Caco-2 (cell line): ENCODE measurements at regions not wholly inside any gene's neighbourhood (a gene's known extent, or its start where the extent isn't known, plus 50 kb on each side); places are given as distances from the start of the nearest gene placed in this dataset.

Experiments
- BruUV-seq: library from RNA; stranded (reverse); fragments of 400-500 nt; replicated peaks from 2 replicates; lab custom pipeline; 2021; lab: Mats Ljungman, UMichigan
- CTCF ChIA-PET: fragments of 300-600 bp; sonication (Branson Sonifier 250); formaldehyde crosslinking; loops from one replicate; lab custom pipeline; 2022; ENCODE audit warnings: antibody characterized with exemption; lab: Charles Lee
- POLR2A ChIA-PET: fragments of 300-600 bp; sonication (Branson Sonifier 250); formaldehyde crosslinking; loops from one replicate; lab custom pipeline; 2022; ENCODE audit warnings: antibody characterized with exemption; lab: Charles Lee
- DNase-seq, 2 experiments: peaks; one replicate each; pipeline versions ENCODE4 v3.0.0 to v3.0.0-alpha.2; 2020 to 2022
- H3K27me3 ChIP-seq: replicated peaks from 2 replicates; pipeline ENCODE4 v1.6.0; 2011; ENCODE audit warnings: low read length; ENCODE audit not compliant: control insufficient read depth, insufficient read depth
- H3K36me3 ChIP-seq: 2 replicates; pipeline ENCODE4 v1.5.1; 2011; ENCODE audit warnings: low read length; ENCODE audit not compliant: control insufficient read depth, insufficient read depth
- H3K4me1 ChIP-seq: fragments of 250-450 bp; sonication (Bioruptor Pico); 2 replicates; pipeline ENCODE4 v1.5.1; 2020; ENCODE audit warnings: mild to moderate bottlenecking
- H3K4me3 ChIP-seq: 2 replicates; pipeline ENCODE4 v1.5.1; 2011; ENCODE audit warnings: low read depth, mild to moderate bottlenecking, control low read depth, low read length
- H3K9me3 ChIP-seq: fragments of 250-450 bp; sonication (Bioruptor Pico); 2 replicates; pipeline ENCODE4 v1.5.1; 2020; ENCODE audit warnings: mild to moderate bottlenecking, moderate library complexity
- H3K27ac Mint-ChIP-seq: one replicate; pipeline ENCODE4 v1.8.0; 2022; ENCODE audit warnings: mixed read lengths; ENCODE audit not compliant: unreplicated experiment
- H3K27me3 Mint-ChIP-seq: one replicate; pipeline ENCODE4 v1.8.0; 2022; ENCODE audit warnings: mixed read lengths; ENCODE audit not compliant: insufficient read depth, unreplicated experiment
- H3K36me3 Mint-ChIP-seq: one replicate; pipeline ENCODE4 v1.8.0; 2022; ENCODE audit warnings: mild to moderate bottlenecking, mixed read lengths; ENCODE audit not compliant: insufficient read depth, unreplicated experiment
- H3K4me1 Mint-ChIP-seq: one replicate; pipeline ENCODE4 v1.8.0; 2022; ENCODE audit warnings: low read depth, mixed read lengths; ENCODE audit not compliant: unreplicated experiment
- H3K4me3 Mint-ChIP-seq: one replicate; pipeline ENCODE4 v1.8.0; 2022; ENCODE audit warnings: mild to moderate bottlenecking, moderate library complexity, mixed read lengths; ENCODE audit not compliant: unreplicated experiment
- H3K9me3 Mint-ChIP-seq: one replicate; pipeline ENCODE4 v1.8.0; 2022; ENCODE audit warnings: mixed read lengths; ENCODE audit not compliant: unreplicated experiment
- CTCF ChIP-seq, 2 experiments: fragments of 200-600 bp in 1 of 2; IDR thresholded peaks; 1 replicate in 1 of 2; 2 replicates in 1 of 2; pipeline versions ENCODE4 v1.5.1 to v1.8.0; 2011 to 2022; ENCODE audit warnings: antibody characterized with exemption in 1 of 2, control low read depth in 1 of 2, inconsistent platforms in 1 of 2, low read depth in 1 of 2, low read length in 1 of 2, mild to moderate bottlenecking in 1 of 2, moderate library complexity in 1 of 2; ENCODE audit not compliant: insufficient read depth in 1 of 2, severe bottlenecking in 1 of 2, unreplicated experiment in 1 of 2
- intact Hi-C: fragments of 100-400 bp; cut with micrococcal nuclease; formaldehyde crosslinking; loops from one replicate; pipeline ENCODE4 v1.10.0; 2022; ENCODE audit not compliant: unreplicated experiment

DNA sequence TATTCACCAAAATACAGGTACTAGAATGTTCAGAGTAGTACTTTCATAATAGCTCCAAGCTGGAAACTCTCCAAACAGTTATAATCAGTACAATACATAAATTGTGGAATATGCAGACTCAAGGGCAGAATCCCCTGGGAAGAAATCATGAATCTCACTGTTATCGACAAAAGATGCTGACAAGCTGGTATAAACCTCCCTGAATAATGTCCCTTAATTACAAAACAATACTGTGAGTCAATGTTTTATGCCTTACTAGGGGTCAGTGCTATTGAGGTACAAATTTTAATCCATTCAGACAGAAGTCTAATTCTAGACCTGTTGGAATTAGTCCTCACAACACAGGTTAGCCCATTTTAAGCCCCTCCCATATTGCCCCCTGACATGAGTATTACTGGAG, 532.3 kb downstream of the DTWD2 start:
- Histone ChIP-seq H3K27me3 (no peaks in the 10 kb centered on the region; the same call in 1 of the 2 replicates), H3K4me1 (no peaks in the 10 kb centered on the region), H3K36me3 (no peaks in the 10 kb centered on the region), H3K4me3 (no peak overlapping the region), H3K9me3 (0 out of 2 replicates have a peak, but pooled peaks cover 3% of the 10 kb centered on the region)
- BruUV-seq: no TSS peak
- Mint-ChIP-seq H3K27me3 (no peaks in the 10 kb centered on the region), H3K4me1 (no peaks in the 10 kb centered on the region), H3K4me3 (no peak overlapping the region), H3K36me3 (no peaks in the 10 kb centered on the region), H3K9me3 (no peaks in the 10 kb centered on the region), H3K27ac (no peak overlapping the region)
- no peak for DNase-seq
- TF ChIP-seq CTCF (IDR thresholded peaks at IDR 0.05; ENCODE audit: insufficient read depth in 1 of 2, low read depth in 1 of 2, low read length in 1 of 2, severe bottlenecking in 1 of 2, unreplicated experiment in 1 of 2): no peak
- intact Hi-C loops: no loop called here
- CTCF ChIA-PET: no interaction called here
- POLR2A ChIA-PET: no interaction called here

GRCh38 chr5:118451697-118452247, 536.6 kb downstream of the DTWD2 start:
- ChIA-PET POLR2A (no interaction called here), CTCF (no interaction called here)
- Histone ChIP-seq H3K4me1 (no peaks in the 10 kb centered on the region), H3K4me3 (no peak overlapping the region), H3K36me3 (no peaks in the 10 kb centered on the region), H3K9me3 (0 out of 2 replicates have a peak, but pooled peaks cover 3% of the 10 kb centered on the region), H3K27me3 (no peaks in the 10 kb centered on the region)
- H3K9me3 Mint-ChIP-seq: no peaks in the 10 kb centered on the region
- BruUV-seq: no TSS peak
- no peak overlapping the region for H3K4me3 Mint-ChIP-seq
- no peaks in the 10 kb centered on the region for H3K36me3 Mint-ChIP-seq
- no peaks in the 10 kb centered on the region for H3K27me3 Mint-ChIP-seq
- no peak for TF ChIP-seq CTCF (IDR thresholded peaks at IDR 0.05; ENCODE audit: insufficient read depth in 1 of 2, low read depth in 1 of 2, low read length in 1 of 2, severe bottlenecking in 1 of 2, unreplicated experiment in 1 of 2)
- DNase-seq: no peak
- H3K4me1 Mint-ChIP-seq: no peaks in the 10 kb centered on the region
- H3K27ac Mint-ChIP-seq: no peak overlapping the region
- intact Hi-C loops: no loop called here

- no peaks in the 10 kb centered on the region for H3K4me1 Mint-ChIP-seq
- CTCF ChIA-PET: no interaction called here
Observed at GRCh38 chr5:118450554-118451332, 537.6 kb downstream of the DTWD2 start.

More at GRCh38 chr5:118450554-118451332, 537.6 kb downstream of the DTWD2 start:
- BruUV-seq: no TSS peak
- no peaks in the 10 kb centered on the region for H3K36me3 Mint-ChIP-seq
- H3K4me3 ChIP-seq: no peak overlapping the region
- H3K36me3 ChIP-seq: no peaks in the 10 kb centered on the region
- no peaks in the 10 kb centered on the region for H3K27me3 Mint-ChIP-seq
- POLR2A ChIA-PET: no interaction called here
- H3K4me1 ChIP-seq: no peaks in the 10 kb centered on the region
- 0 out of 2 replicates have a peak, but pooled peaks cover 3% of the 10 kb centered on the region for H3K9me3 ChIP-seq
- no peak for TF ChIP-seq CTCF (IDR thresholded peaks at IDR 0.05; ENCODE audit: insufficient read depth in 1 of 2, low read depth in 1 of 2, low read length in 1 of 2, severe bottlenecking in 1 of 2, unreplicated experiment in 1 of 2)
- no peaks in the 10 kb centered on the region for H3K9me3 Mint-ChIP-seq
- H3K4me3 Mint-ChIP-seq: no peak overlapping the region
- intact Hi-C loops: no loop called here
- H3K27me3 ChIP-seq: no peaks in the 10 kb centered on the region
- no peak for DNase-seq
- H3K27ac Mint-ChIP-seq: no peak overlapping the region
